IPS DF 4.7 (cell line): ENCODE measurements at regions not wholly inside any gene's neighbourhood (a gene's known extent, or its start where the extent isn't known, plus 50 kb on each side); places are given as distances from the start of the nearest gene placed in this dataset.

Source experiments
- DNase-seq: peaks from one replicate; pipeline ENCODE4 v3.0.0-alpha.2; 2013; ENCODE audit warnings: low spot score; ENCODE audit errors: extremely low read depth

- DNase-seq = no peak
Measured at GRCh38 chrX:43008356-43008755, 230.4 kb upstream of the PPP1R2C start.

GRCh38 chrX:43016021-43016420 lies 238.1 kb upstream of the PPP1R2C start:
- no peak for DNase-seq

- no peak for DNase-seq
Measured at GRCh38 chrX:43018031-43018430, 240.1 kb upstream of the PPP1R2C start.

- no peak for DNase-seq
Measured at GRCh38 chrX:43019021-43019420, 241.1 kb upstream of the PPP1R2C start.

- no peak for DNase-seq
Measured at GRCh38 chrX:43025806-43026315, 247.9 kb upstream of the PPP1R2C start.

- DNase-seq = no peak
Measured at GRCh38 chrX:43064096-43064495, 286.1 kb upstream of the PPP1R2C start.

GRCh38 chrX:43065978-43066377 lies 288.0 kb upstream of the PPP1R2C start:
- no peak for DNase-seq

GRCh38 chrX:43068639-43069038 lies 290.7 kb upstream of the PPP1R2C start:
- DNase-seq = no peak

- no peak for DNase-seq
Measured at GRCh38 chrX:43083016-43083415, 305.1 kb upstream of the PPP1R2C start.

- DNase-seq = no peak
Measured at GRCh38 chrX:43087830-43088229, 309.9 kb upstream of the PPP1R2C start.

- DNase-seq = no peak
Measured at GRCh38 chrX:43096830-43097229, 318.9 kb upstream of the PPP1R2C start.

GRCh38 chrX:43106009-43106408 lies 328.0 kb upstream of the PPP1R2C start:
- no peak for DNase-seq

GRCh38 chrX:43108828-43109227 lies 330.9 kb upstream of the PPP1R2C start:
- DNase-seq = no peak

- no peak for DNase-seq
Measured at GRCh38 chrX:43121637-43122036, 343.7 kb upstream of the PPP1R2C start.

GRCh38 chrX:43139645-43140044 lies 361.7 kb upstream of the PPP1R2C start:
- DNase-seq = no peak

- DNase-seq = no peak
Measured at GRCh38 chrX:43140582-43140981, 362.6 kb upstream of the PPP1R2C start.

GRCh38 chrX:43141885-43142284 lies 363.9 kb upstream of the PPP1R2C start:
- DNase-seq = no peak

- DNase-seq = no peak
Measured at GRCh38 chrX:43148305-43148704, 370.3 kb upstream of the PPP1R2C start.

- DNase-seq = no peak
Measured at GRCh38 chrX:43165343-43165920, 387.5 kb upstream of the PPP1R2C start.

- DNase-seq = no peak
Measured at GRCh38 chrX:43166874-43167273, 388.9 kb upstream of the PPP1R2C start.

- no peak for DNase-seq
Measured at GRCh38 chrX:43175434-43175833, 397.5 kb upstream of the PPP1R2C start.

- no peak for DNase-seq
Measured at GRCh38 chrX:43176686-43177085, 398.7 kb upstream of the PPP1R2C start.

- DNase-seq = no peak
Measured at GRCh38 chrX:43188296-43188695, 410.3 kb upstream of the PPP1R2C start.

GRCh38 chrX:43211570-43211969 lies 433.6 kb upstream of the PPP1R2C start:
- DNase-seq = no peak
